Stomach (tissue), 4 donors: ENCODE measurements at regions not wholly inside any gene's neighbourhood (a gene's known extent, or its start where the extent isn't known, plus 50 kb on each side); places are given as distances from the start of the nearest gene placed in this dataset.

Source experiments
- CTCF ChIP-seq, 7 experiments: fragments of 450-650 bp in 4 of 7; fragments of 200-600 bp in 3 of 7; sonication (generic) in 3 of 7; IDR thresholded peaks; one replicate each; pipeline ENCODE4 v1.5.1; 2016 to 2019; ENCODE audit warnings: antibody characterized with exemption in 7 of 7, control low read depth in 2 of 7, mild to moderate bottlenecking in 1 of 7
- POLR2A ChIP-seq, 4 donors: fragments of 450-650 bp; IDR thresholded peaks; one replicate each; pipeline ENCODE4 v1.6.1; 2016; ENCODE audit warnings: antibody characterized with exemption in 4 of 4, control low read depth in 2 of 4, mild to moderate bottlenecking in 1 of 4, moderate library complexity in 1 of 4
- POLR2AphosphoS5 ChIP-seq, 3 donors: sonication (generic); formaldehyde crosslinking; IDR thresholded peaks; one replicate each; pipeline ENCODE4 v1.6.1; 2016; ENCODE audit warnings: antibody characterized with exemption in 3 of 3

DNA sequence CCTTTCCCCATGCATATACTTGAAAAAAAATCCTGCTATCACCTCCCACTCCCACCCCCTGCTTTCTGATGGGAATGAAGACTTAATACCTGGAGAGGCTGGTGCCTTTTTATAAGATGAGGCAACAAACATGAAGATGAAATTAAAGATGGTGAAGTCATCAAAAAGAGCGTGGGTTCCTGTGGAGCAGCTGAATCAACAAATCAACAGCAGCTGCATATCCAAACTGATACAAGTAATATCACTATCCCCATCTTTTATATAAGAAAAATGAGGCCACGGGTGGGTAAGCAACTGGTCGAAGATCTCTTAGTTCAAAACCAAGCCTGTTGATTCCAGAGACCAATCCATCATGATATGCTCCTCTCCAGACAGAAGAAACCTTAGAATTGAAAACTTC lies 268.5 kb downstream of the ENC1 start:
- TF ChIP-seq POLR2AphosphoS5 (IDR thresholded peaks at IDR 0.05) (no peak), CTCF (IDR thresholded peaks at IDR 0.05) (no peak), POLR2A (IDR thresholded peaks at IDR 0.05) (no peak)
